ENCODE measurements at regions not wholly inside any gene's neighbourhood (a gene's known extent, or its start where the extent isn't known, plus 50 kb on each side); places are given as distances from the start of the nearest gene placed in this dataset.

GRCh38 chr6:147722158-147722557 is 213.7 kb downstream of the SAMD5 start:
- Histone ChIP-seq H3K27me3 (ENCODE audit: control insufficient read depth in 2 of 2, insufficient read depth in 2 of 2, low read length in 2 of 2) (no peaks in the 10 kb centered on the region), H3K4me3 (replicated peaks in 1 of 3; ENCODE audit: low read depth in 2 of 3, low read length in 3 of 3) (no peak overlapping the region), H2AFZ (ENCODE audit: insufficient read depth, low read depth, low read length, poor library complexity, severe bottlenecking) (no peak overlapping the region), H3K9ac (ENCODE audit: insufficient read depth, low read length, poor library complexity, severe bottlenecking) (no peak overlapping the region), H4K20me1 (ENCODE audit: insufficient read depth, low read length) (no peaks in the 10 kb centered on the region), H3K4me1 (ENCODE audit: control insufficient read depth in 1 of 2, insufficient read depth in 2 of 2, low read length in 2 of 2) (no peaks in the 10 kb centered on the region), H3K79me2 (ENCODE audit: insufficient read depth, low read length) (no peaks in the 10 kb centered on the region), H3K9me3 (replicated peaks in 1 of 2; ENCODE audit: control insufficient read depth in 1 of 2, insufficient read depth in 1 of 2, low read length in 2 of 2) (peaks cover 0 to 3% of the 10 kb centered on the region in 2 donors), H3K36me3 (replicated peaks in 1 of 2; ENCODE audit: control insufficient read depth in 1 of 2, insufficient read depth in 2 of 2, low read length in 2 of 2) (no peaks in the 10 kb centered on the region), H3K4me2 (replicated peaks; ENCODE audit: extremely low read depth, low read length, poor library complexity, severe bottlenecking) (no peak overlapping the region), H3K27ac (ENCODE audit: low read depth in 1 of 2, low read length in 2 of 2) (no peak overlapping the region)
- no peaks in the 10 kb centered on the region for H3K27me3 Mint-ChIP-seq (ENCODE audit: low read depth in 3 of 3)
- H3K36me3 Mint-ChIP-seq = no peaks in the 10 kb centered on the region
- peaks cover 4 to 17% (median 5%) of the 10 kb centered on the region in 7 donors for H3K9me3 Mint-ChIP-seq
- WGBS (ENCODE audit: insufficient coverage) = 100% methylated on average over 1 of the region's 4 CpGs
- no peak overlapping the region for H3K27ac Mint-ChIP-seq
- DNase-seq = no peak
- no peaks in the 10 kb centered on the region for H3K4me1 Mint-ChIP-seq
- intact Hi-C loops (cut with micrococcal nuclease) = no loop called here
- no peak overlapping the region for H3K4me3 Mint-ChIP-seq
- TF ChIP-seq CTCF (IDR thresholded peaks at IDR 0.05) = no peak

- H4K20me1 ChIP-seq (ENCODE audit: insufficient read depth, low read length) = no peaks in the 10 kb centered on the region
- no peak overlapping the region for H3K27ac ChIP-seq (ENCODE audit: low read depth in 1 of 2, low read length in 2 of 2)
- no peak for TF ChIP-seq CTCF (IDR thresholded peaks at IDR 0.05)
- no peaks in the 10 kb centered on the region for H3K4me1 ChIP-seq (ENCODE audit: control insufficient read depth in 1 of 2, insufficient read depth in 2 of 2, low read length in 2 of 2)
- no peak overlapping the region for H3K9ac ChIP-seq (ENCODE audit: insufficient read depth, low read length, poor library complexity, severe bottlenecking)
- H2AFZ ChIP-seq (ENCODE audit: insufficient read depth, low read depth, low read length, poor library complexity, severe bottlenecking) = no peak overlapping the region
- intact Hi-C loops (cut with micrococcal nuclease) = no loop called here
- no peaks in the 10 kb centered on the region for H3K36me3 ChIP-seq (replicated peaks in 1 of 2; ENCODE audit: control insufficient read depth in 1 of 2, insufficient read depth in 2 of 2, low read length in 2 of 2)
- peaks cover 0 to 3% of the 10 kb centered on the region in 2 donors for H3K9me3 ChIP-seq (replicated peaks in 1 of 2; ENCODE audit: control insufficient read depth in 1 of 2, insufficient read depth in 1 of 2, low read length in 2 of 2)
- no CpG with 5 or more reads among the region's 2 CpGs for WGBS (ENCODE audit: insufficient coverage)
- peaks cover 0 to 4% (median 0%) of the 10 kb centered on the region in 3 donors for H3K27me3 Mint-ChIP-seq (ENCODE audit: low read depth in 3 of 3)
- H3K9me3 Mint-ChIP-seq = peaks cover 0 to 14% (median 6%) of the 10 kb centered on the region in 7 donors
- H3K27me3 ChIP-seq (ENCODE audit: control insufficient read depth in 2 of 2, insufficient read depth in 2 of 2, low read length in 2 of 2) = no peaks in the 10 kb centered on the region
- no peaks in the 10 kb centered on the region for H3K79me2 ChIP-seq (ENCODE audit: insufficient read depth, low read length)
- no peak overlapping the region for H3K4me2 ChIP-seq (replicated peaks; ENCODE audit: extremely low read depth, low read length, poor library complexity, severe bottlenecking)
- DNase-seq = no peak
- no peak overlapping the region for H3K4me3 Mint-ChIP-seq
- no peaks in the 10 kb centered on the region for H3K36me3 Mint-ChIP-seq
- no peaks in the 10 kb centered on the region for H3K4me1 Mint-ChIP-seq
- H3K4me3 ChIP-seq (replicated peaks in 1 of 3; ENCODE audit: low read depth in 2 of 3, low read length in 3 of 3) = no peak overlapping the region
- no peak overlapping the region for H3K27ac Mint-ChIP-seq
Measured at GRCh38 chr6:147724454-147724853, 216.0 kb downstream of the SAMD5 start.
